Neural progenitor cell (in vitro differentiated cells): ENCODE measurements at regions not wholly inside any gene's neighbourhood (a gene's known extent, or its start where the extent isn't known, plus 50 kb on each side); places are given as distances from the start of the nearest gene placed in this dataset.

ENCODE experiments used
- CTCF ChIP-seq: fragments of 200-600 bp; sonication (generic); IDR thresholded peaks from 2 replicates; pipeline ENCODE4 v1.5.1; 2017; ENCODE audit warnings: antibody characterized with exemption, mild to moderate bottlenecking
- EZH2phosphoT487 ChIP-seq: fragments of 200-600 bp; sonication (generic); IDR thresholded peaks from 2 replicates; pipeline ENCODE4 v1.6.1; 2017; ENCODE audit warnings: antibody characterized with exemption

GRCh38 chr12:71335151-71335962, 104.2 kb upstream of the LGR5 start:
- TF ChIP-seq EZH2phosphoT487 (no peak), CTCF (no peak)
